ENCODE measurements at regions not wholly inside any gene's neighbourhood (a gene's known extent, or its start where the extent isn't known, plus 50 kb on each side); places are given as distances from the start of the nearest gene placed in this dataset.

GRCh38 chr9:12441506-12441905, 251.7 kb upstream of the TYRP1 start:
- no peaks in the 10 kb centered on the region for H3K27me3 ChIP-seq (ENCODE audit: control insufficient read depth, insufficient read depth, low read length)
- no peak overlapping the region for H2AK9ac ChIP-seq (replicated peaks; ENCODE audit: low read depth, low read length, poor library complexity)
- TF ChIP-seq ELK1 (IDR thresholded peaks at IDR 0.05; ENCODE audit: borderline replicate concordance, low read depth, low read length) (no peak), MAZ (IDR thresholded peaks at IDR 0.05; ENCODE audit: borderline replicate concordance, low read depth, low read length) (no peak), CEBPB (IDR thresholded peaks at IDR 0.05; ENCODE audit: low read depth, low read length) (no peak), RCOR1 (IDR thresholded peaks at IDR 0.05; ENCODE audit: insufficient replicate concordance, low read length) (no peak)
- no peak overlapping the region for H2BK20ac ChIP-seq (ENCODE audit: low read depth, low read length)
- BruUV-seq (replicated peaks) = no TSS peak
- H3K36me3 ChIP-seq (ENCODE audit: control insufficient read depth, insufficient read depth, low read length) = no peaks in the 10 kb centered on the region
- ChIA-PET CTCF (no interaction called here), POLR2A (ENCODE audit: unreplicated experiment) (no interaction called here)
- dilution Hi-C loops (cut with HindIII; ENCODE audit: low sequenced_read_pairs, unreplicated experiment) (no loop called here), in situ Hi-C loops (cut with MboI; ENCODE audit: low sequenced_read_pairs) (no loop called here), intact Hi-C loops (cut with micrococcal nuclease) (no loop called here)
- no peak overlapping the region for H2BK120ac ChIP-seq (ENCODE audit: low read depth, low read length)
- no peak overlapping the region for H3K27ac ChIP-seq (ENCODE audit: insufficient read depth, low read length)
- no peak overlapping the region for H2BK15ac ChIP-seq (ENCODE audit: low read depth, low read length)
- H4K20me1 ChIP-seq (ENCODE audit: insufficient read depth, low read length) = no peaks in the 10 kb centered on the region
- no peak overlapping the region for H2AK5ac ChIP-seq (ENCODE audit: low read depth, low read length)
- no peak for ATAC-seq (ENCODE audit: low read depth)
- no peaks in the 10 kb centered on the region; the same call in 1 of the 2 replicates for H3K9me3 ChIP-seq (ENCODE audit: control insufficient read depth, insufficient read depth, low read length)
- no peak overlapping the region for H3K56ac ChIP-seq (ENCODE audit: extremely low read depth, insufficient read depth, low read length)
- WGBS, 2 experiments (ENCODE audit: extremely low coverage in 2 of 2, insufficient read length in 1 of 2) = no CpG with 5 or more reads among the region's 1 CpG
- no peak overlapping the region for H3K4me2 ChIP-seq (ENCODE audit: low read depth, low read length)
- H2BK5ac ChIP-seq (ENCODE audit: low read depth, low read length, poor library complexity, severe bottlenecking) = no peak overlapping the region
- H2AFZ ChIP-seq (replicated peaks; ENCODE audit: low read length, poor library complexity) = no peak overlapping the region
- no peak for DNase-seq
- H3K9me1 ChIP-seq (ENCODE audit: insufficient read depth, low read length) = no peaks in the 10 kb centered on the region
- H4K91ac ChIP-seq (ENCODE audit: insufficient read depth, low read depth, low read length) = no peak overlapping the region
- no peaks in the 10 kb centered on the region for H3K4me1 ChIP-seq (ENCODE audit: control insufficient read depth, insufficient read depth, low read length)
- H3K18ac ChIP-seq (ENCODE audit: low read depth, low read length) = no peak overlapping the region
- H3K4ac ChIP-seq (ENCODE audit: low read depth, low read length) = no peak overlapping the region
- H3K23ac ChIP-seq (ENCODE audit: low read depth, low read length) = no peak overlapping the region
- no peak overlapping the region for H3K9ac ChIP-seq (ENCODE audit: low read depth, low read length)
- no peaks in the 10 kb centered on the region for H3K79me1 ChIP-seq (ENCODE audit: low read depth in 1 of 2, low read length in 2 of 2)
- no peak overlapping the region for H4K8ac ChIP-seq (ENCODE audit: low read depth in 2 of 2, low read length in 2 of 2)
- H4K5ac ChIP-seq (ENCODE audit: low read depth, low read length) = no peak overlapping the region
- no peak overlapping the region for H3K4me3 ChIP-seq (ENCODE audit: insufficient read depth, low read depth, low read length)
- H3K14ac ChIP-seq (replicated peaks; ENCODE audit: low read depth, low read length) = no peak overlapping the region

Measured in IMR-90 (cell line).